HG02943 (cell line): ENCODE measurements at regions not wholly inside any gene's neighbourhood (a gene's known extent, or its start where the extent isn't known, plus 50 kb on each side); places are given as distances from the start of the nearest gene placed in this dataset.
"Not testable (repeated sequence)": the region's sequence is repeated elsewhere in the genome, so short reads cannot be mapped to it uniquely, and the experiment has no call there.

Experiments
- ATAC-seq: cut with Tn5 transposase; IDR thresholded peaks from one replicate; pipeline ENCODE4 v1.9.1; 2021; ENCODE audit warnings: mild to moderate bottlenecking, low read depth, moderate library complexity; ENCODE audit not compliant: unreplicated experiment

DNA sequence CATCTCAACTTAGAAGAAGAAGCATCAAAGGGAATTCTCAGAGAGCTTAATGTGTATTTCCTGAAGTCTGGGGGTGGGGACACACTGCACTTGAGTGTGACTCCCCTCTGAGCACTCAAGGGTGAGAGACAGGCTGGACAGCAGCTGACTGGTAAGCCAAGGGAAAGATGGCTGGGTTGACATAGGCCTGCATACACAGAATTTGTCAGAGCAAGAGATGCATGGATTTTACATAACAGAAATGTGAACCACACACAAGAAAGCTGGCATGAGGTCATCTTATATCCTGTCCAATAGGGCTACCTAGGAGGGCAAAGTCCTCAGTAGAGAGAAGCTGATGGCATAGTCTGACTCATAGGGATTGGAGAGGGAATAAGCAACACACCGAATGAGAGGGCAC lies 114.3 kb upstream of the EPB41L4A start:
- no peak for ATAC-seq

DNA sequence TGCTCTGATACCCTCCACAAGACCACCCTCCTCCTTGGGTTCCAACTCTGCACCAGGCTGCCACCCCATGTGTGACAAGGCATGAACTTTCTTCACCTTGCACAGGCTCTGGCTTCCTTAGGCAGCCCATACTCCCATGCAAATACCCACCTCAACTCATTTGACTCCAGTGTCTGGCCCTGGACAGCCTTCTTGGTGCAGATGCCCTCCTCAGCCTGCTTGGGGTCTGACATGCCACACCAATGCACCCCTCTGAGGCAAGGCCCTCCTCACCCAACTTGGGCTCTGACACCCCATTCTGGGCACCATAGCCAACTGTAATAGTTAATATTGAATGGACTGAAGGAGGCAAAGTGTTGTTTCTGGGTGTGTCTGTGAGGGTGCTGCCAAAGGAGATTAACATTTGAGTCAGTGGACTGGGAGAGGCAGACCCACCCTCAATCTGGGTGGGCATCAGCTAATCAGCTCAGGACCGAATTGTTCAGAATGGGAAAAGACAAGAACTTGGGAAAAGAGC lies 115.0 kb upstream of the EPB41L4A start:
- ATAC-seq: no peak

DNA sequence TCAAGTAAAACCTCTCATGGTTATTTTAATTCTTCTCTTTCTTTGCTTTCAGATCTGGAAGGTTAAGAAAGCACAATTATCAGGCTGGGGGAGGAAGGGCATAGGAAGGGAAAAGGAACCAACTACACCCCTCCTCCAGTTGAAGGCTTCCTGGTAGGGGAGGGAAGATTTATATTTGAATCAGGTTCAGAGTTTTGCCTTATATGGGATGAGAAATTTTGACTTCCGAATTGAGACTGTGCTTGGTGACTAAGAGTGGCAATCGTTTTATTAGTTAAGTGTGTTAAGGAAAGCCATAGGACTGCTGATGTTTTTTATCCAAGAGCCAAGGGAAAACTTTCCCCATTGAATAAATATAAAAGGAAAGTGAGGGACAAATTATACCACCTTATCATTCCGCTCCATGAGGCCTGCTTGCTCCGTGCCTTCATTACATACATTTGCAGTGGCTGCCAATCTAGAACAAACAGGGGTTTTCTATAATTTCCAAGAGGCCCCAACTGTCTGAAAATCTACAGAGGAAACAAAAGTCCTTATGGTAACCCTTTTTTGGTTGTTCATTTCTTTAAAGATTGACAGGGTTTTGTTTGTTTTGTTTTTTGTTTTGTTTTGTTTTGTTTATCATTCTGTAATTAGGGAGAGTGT lies 115.7 kb upstream of the EPB41L4A start:
- no peak for ATAC-seq

DNA sequence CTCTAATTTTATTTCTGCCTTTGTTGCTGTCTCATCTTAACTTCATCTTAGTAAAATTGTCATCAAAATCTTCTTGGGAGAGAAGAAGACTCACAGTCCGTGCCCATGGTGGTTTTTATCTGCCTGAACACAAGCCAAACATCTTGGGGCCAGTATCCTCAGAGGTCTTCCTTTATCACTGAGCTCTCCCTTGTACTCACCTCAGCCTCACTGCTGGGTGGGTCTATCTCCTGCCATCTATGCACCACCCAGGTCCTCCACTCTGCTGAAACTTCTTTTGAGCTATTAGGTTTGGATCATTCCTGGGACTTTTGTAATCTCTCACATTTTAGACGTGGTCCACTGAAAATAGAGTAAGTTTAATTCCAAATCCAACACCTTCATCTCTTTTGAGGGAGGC lies 116.3 kb upstream of the EPB41L4A start:
- ATAC-seq: no peak

DNA sequence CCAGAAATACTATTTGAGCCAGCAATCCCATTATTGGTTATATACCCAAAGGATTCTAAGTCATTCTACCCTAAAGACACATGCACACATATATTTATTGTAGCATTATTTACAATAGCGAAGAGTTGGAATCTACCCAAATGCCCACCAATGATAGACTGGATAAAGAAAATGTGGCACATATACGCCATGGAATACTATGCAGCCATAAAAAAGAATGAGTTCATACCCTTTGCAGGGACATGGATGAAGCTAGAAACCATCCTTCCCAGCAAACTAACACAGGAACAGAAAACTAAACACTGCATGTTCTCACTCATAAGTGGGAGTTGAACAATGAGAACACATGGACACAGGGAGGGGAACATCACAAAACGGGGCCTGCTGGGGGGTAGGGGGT lies 125.5 kb upstream of the EPB41L4A start:
- not testable (repeated sequence) for ATAC-seq

DNA sequence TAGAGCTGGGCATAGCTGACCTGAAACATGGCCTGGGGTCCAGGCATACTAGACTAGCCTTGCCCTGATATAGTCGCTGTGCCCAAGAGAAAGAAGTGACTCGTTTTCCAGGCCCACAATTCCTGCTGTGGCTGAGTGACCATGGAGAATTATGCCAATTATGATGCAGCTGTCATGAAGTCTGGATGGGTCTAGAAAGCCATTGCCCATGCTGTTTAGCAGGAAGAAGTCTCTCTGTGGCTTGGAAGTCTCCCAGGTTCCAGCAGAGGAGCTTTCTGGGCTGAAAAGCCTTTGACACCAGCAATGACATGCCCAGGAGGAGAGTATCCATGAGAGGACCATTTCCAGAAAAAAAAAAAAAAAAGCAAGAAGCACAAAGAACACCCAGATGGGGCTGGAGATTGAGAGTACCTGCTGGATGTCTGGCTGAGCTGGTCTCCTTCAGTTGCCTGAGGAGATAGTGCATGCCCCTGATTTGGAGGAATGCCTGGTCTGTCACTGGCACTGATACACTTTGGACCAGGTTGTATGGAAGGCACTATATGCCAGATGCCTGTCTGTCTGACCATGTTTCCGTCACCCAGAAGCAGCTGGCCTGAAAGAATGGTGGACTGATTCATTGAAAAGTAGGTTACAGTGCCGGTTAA lies 128.0 kb upstream of the EPB41L4A start:
- ATAC-seq: no peak

DNA sequence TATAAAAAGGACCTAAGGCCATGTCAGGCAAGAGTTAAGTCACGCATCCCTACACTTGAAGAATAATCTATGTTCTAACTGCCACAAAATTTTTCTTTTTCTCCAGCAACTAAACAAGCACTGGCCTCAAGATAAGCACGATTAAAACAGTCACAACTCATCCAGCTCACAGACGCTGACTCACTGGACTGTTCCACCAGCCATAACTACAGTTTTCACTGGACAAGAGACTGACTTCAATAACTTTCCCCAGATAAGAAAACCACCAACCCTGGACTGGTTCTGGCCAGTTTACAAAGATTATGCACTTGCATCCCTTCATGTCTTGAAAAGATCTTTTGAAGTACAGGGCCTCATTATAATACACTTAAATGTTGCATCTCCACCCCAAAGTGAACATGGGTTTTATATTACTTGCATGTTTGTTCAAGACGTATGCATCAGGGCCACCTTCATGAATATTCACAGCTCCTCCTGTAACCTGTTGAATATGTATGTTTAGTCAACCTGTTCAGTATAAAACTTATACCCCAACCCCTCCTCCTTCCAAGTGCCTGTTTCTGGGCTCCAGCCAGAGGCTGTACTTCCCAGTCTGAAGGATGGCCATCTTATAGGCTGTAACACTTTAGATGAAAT lies 129.3 kb upstream of the EPB41L4A start:
- no peak for ATAC-seq

DNA sequence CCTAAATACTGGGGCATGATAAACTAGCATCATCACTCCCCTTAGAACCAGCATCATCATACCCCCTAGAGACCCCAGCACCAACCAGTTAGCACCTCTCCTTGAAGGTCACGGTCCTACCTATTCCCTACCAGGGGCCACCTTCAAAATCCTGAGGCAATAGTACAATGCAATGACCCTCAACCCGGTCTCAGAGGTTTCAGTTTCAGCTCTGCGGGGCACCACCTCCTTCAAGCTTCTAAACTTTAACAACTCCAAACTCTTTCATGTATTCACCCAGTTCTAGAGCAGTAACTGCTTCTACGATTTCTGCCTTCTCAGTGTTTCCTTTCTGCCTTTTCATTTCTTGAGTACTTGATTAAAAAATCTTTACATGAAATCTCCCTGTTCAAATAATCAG lies 130.1 kb upstream of the EPB41L4A start:
- no peak for ATAC-seq

DNA sequence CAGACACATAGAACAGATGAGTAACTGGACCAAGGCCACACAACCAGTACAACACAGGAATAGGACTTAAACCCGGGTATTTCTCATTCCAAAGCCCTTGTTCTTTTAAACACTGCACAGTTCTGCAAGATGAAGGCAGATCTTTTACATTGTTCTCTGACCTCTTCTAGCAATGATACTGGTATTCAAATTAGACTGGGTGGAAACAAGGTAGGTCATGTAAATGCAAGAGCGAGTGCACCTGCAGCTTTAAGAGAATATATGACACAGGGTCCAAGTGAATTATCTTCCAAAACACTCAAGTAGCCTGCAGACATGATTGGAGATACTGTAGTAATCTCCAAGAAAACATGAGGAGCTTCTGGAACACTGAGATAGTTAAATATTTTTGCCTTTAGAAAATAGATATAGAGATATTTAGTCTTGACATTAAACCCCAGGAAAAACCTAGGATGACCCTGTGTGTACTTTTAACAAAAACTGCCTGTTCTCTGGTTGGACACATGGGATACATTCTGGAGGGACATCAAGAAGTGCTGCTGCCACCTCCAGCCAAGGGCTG lies 130.6 kb upstream of the EPB41L4A start:
- no peak for ATAC-seq

DNA sequence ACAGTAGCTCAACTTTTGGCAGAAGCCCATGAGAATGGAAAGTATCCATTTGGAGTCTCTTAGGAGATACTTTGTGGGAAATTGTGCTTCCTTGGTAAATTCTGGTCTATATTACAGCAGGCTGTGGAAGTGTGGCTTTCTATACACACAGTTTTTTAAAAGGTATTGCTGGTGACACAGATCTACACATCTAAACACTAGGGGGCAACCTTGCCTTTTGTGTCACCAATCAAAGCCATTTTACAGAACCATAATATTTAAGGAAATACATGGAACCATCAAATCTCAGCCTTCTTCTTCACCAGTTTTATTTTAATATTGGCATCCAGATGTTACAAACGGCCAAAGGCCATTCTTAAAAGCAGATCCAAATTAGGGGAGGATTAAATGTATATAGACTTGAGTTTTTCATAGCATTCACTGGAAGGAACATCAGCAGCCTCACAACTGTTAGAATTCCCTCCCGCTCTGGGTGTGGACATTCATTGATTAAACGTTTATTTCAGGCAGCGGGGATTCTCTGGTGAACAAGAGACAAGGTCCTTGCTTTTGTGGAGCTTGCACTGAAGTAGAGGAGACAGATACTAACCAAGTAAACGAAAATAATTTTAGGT lies 132.4 kb upstream of the EPB41L4A start:
- no peak for ATAC-seq

DNA sequence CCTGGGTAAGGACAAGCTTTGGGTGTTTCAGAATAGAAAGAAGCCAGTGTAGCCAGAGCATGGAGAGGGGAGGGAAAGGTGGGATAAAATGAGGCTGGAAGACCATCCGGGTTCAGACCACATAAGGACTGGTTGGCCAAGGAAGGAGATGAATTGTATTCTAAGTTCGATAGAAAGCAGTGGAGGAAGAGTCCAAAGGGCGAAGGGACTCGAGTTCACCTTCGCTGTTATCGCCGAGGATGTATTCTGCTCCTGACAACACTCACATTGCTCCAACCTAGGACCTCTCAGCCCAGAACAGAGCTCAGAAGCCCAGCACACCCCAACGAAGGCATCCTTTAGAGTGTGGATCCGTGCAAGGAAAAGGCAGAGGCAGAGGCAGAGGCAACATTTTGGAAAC lies 133.1 kb upstream of the EPB41L4A start:
- ATAC-seq: no peak

DNA sequence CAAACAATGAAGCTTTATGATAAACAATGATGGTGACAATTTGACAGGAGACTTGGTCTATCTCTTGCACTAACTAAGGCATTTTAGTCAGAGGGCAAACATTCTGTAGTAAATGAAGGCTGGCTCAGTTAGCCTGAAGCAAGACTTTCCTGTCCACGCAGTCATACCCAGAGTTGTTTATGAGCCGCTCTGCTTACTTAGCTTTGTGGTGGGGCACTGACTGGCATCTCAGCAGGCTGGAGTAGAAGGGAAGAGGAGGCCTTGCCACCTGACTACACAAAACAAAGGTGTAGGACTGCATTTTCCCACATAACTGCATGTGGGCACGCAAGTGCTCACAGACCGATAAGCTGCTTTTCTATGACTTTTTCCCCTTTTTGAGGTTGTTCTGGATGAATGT lies 133.7 kb upstream of the EPB41L4A start:
- no peak for ATAC-seq

DNA sequence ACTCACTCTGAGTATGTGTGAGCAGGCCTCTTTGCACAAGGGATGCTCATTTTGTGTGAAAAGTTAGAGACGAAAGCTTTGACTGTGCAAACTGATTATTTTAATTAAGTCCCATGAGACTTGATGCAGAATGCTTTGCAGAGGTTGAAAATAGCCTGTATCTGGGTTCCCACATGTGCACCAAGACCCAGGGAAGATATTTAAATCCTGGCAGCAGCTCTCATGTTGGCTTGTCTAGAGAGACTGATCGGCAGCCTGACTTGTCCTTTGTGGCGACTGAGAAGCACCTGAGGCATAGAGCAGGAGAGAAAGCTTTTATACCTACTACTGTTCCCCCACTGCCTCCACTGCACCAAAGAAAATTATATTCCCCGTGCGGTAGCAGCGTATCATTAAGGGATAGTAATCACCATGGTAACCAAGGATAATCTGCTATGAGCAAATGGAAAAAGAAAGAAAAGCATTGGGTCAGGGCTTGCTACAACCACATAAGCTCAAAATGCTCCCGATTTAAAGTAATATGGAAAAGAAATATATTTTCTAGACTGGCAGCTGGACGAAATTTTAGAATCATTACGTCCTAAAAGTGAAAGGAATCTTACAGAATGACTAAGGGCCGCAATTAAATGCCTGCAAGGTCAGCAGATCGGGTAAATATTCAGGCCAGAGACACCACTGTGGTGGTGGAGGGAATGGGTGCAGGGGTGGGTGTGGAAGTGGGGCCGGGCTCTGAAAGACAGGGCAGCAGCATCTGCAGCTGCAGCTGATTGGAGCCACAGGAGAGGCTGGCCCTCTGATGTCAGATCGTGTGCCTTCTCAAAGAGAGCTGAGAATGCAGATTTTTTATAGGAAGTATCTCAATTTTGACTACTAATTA lies 135.3 kb upstream of the EPB41L4A start:
- ATAC-seq: no peak

DNA sequence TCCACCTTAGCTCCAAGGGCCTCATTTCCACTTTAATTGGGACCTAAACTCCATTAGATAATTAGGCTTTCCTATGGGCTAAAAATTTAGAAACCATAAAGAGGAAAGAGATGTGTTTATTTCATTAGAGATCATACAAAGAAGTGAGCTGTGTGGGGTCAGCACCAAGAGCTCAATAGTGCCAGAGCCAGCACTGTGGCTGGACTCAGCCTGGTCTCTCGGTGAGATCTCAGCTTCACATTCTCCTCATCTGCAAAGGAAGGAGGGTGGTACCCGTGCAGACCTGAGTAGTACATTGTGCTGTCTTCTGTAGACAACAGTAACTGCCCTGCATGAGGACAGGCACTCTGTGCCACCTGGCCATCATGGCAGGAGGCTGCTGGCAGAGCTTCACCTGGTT lies 136.1 kb upstream of the EPB41L4A start:
- ATAC-seq: no peak

DNA sequence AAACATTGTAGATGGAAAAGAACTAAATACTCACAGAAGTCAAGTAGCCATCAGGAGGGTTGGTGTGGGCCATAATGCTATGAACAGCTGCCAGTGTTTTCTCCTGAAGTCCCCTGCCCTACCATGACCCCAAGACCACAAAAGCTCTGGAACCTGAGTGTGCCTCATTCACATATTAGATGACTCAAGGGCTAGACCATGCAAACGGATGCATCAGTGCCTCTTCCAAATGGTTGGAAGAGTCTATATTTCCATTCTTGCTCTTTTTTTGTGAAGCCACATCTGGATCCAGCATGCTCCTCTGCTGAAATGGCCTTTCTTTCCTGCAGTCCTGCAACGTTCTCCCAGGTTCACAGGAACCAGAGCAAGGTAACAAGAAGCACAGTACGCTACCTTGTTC lies 136.6 kb upstream of the EPB41L4A start:
- ATAC-seq: no peak

DNA sequence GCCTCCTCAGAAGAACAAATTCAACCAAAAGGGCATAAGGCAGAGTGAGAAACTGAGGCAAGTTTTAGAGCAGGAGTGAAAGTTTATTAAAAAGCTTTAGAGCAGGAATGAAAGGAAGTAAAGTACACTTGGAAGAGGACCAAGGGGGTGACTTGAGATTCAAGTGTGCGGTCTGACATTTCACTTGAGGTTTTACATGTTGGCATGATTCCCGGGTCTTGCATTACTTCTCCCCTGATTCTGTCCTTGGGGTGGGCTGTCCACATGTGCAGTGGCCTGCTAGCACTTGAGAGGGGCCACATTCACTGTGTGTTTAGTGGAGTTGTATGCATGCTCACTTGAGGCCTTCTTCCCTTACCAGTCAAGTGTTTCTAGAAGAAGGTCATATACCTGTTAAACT lies 140.4 kb upstream of the EPB41L4A start:
- ATAC-seq: not testable (repeated sequence)

DNA sequence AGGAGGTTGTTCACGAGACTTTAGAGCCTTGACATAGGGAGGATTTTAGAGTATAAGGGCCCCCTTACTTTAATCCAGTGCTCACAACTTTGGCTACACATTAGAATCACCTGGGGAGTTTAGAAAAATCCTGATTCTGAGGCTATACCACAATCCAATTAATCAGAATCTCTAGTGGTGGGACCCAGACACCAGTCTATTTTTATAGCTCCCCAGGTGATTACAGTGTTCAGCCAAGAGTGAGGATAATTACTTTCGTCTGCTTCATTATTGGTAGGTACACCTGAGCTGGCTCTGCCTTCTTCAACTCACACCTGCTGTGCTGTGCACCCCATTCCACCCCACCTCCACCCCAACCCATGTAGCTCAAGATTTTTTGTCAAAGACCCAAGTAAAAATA lies 141.3 kb upstream of the EPB41L4A start:
- no peak for ATAC-seq

DNA sequence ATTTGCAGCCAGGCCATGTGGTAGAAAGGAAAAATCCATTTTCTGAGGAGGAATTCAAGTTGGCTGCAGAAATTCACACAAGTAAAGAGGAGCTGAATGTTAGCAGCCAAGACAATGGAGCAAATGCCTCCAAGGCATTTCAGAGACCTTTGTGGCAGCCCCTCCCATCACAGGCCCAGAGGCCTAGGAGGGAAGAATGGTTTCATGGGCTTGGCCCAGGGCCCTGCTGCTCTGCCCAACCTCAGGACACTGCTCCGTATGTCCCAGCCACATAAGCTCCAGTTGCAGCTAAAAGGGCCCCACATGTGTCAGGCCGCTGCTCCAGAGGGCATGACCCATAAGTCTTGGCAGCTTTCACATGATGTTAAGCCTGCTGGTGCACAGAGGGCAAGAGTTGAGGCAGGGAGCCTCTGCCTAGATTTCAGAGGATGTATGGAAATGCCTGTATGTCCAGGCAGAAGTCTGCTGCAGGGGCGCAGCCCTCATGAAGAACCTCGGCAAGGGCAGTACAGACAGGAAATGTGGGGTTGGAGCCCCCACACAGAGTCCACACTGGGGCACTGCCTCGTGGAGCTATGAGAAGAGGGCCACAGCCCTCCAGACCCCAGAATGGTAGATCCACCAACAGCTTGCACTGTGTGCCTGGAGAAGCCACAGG lies 144.2 kb upstream of the EPB41L4A start:
- ATAC-seq: no peak

DNA sequence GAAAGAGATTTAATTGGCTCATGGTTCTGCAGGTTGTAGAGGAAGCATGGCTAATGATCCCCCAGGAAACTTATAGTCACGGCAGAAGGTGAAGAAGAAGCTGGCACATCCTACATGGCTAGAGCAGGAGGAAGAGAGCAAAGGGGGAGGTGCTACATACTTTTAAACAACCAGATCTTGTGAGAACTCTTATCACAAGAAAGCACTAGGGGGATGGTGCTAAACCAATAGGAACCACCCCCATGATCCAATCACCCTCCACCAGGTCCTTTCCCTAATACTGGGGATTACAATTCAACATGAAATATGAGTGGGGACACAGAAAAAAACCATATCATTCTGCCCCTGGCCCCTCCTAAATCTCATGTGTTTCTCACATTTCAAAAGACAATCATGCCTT lies 147.2 kb upstream of the EPB41L4A start:
- no peak for ATAC-seq

DNA sequence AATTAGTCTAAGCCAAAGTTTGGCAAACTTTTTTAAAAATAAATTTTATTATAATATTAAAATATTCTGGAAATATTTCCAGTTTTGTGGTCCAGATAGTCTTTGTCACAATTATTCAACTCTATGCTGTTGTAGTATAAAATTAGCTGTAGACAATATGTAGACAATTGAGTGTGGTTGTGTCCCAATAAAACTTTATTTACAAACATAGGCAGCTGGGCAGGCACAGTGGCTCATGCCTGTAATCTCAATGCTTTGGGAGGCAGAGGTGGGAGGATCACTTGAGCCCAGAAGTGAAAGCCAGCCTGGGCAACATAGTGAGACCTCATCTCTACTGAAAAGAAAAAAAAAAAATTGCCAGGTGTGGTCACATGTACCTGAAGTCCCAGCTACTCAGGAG lies 150.5 kb upstream of the EPB41L4A start:
- no peak for ATAC-seq
